Neural progenitor cell (in vitro differentiated cells): ENCODE measurements at regions not wholly inside any gene's neighbourhood (a gene's known extent, or its start where the extent isn't known, plus 50 kb on each side); places are given as distances from the start of the nearest gene placed in this dataset.
"Not testable (repeated sequence)": the region's sequence is repeated elsewhere in the genome, so short reads cannot be mapped to it uniquely, and the experiment has no call there.

Experiments used
- DNase-seq: peaks from one replicate; pipeline ENCODE4 v3.0.0-alpha.2; 2016; ENCODE audit warnings: low spot score
- H2AFZ ChIP-seq: fragments of 200-600 bp; sonication (generic); replicated peaks from 2 replicates; pipeline ENCODE4 v1.6.1; 2016; ENCODE audit warnings: antibody characterized with exemption
- H3F3A ChIP-seq: fragments of 200-600 bp; sonication (generic); 2 replicates; pipeline ENCODE4 v1.6.1; 2016; ENCODE audit warnings: antibody characterized with exemption, low read depth
- H3K27ac ChIP-seq: fragments of 200-600 bp; sonication (generic); 2 replicates; pipeline ENCODE4 v1.5.1; 2016; ENCODE audit warnings: mild to moderate bottlenecking
- H3K27me3 ChIP-seq: fragments of 200-600 bp; sonication (generic); 2 replicates; pipeline ENCODE4 v1.6.1; 2016; ENCODE audit warnings: mild to moderate bottlenecking, moderate library complexity
- H3K36me3 ChIP-seq: fragments of 200-600 bp; sonication (generic); 2 replicates; pipeline ENCODE4 v1.5.1; 2016
- H3K4me1 ChIP-seq: fragments of 200-600 bp; sonication (generic); 2 replicates; pipeline ENCODE4 v1.6.1; 2016; ENCODE audit warnings: mixed run types
- H3K4me2 ChIP-seq: fragments of 200-600 bp; sonication (generic); 2 replicates; pipeline ENCODE4 v1.6.1; 2016
- H3K4me3 ChIP-seq: fragments of 200-600 bp; sonication (generic); 2 replicates; pipeline ENCODE4 v1.5.1; 2016
- H3K79me2 ChIP-seq: fragments of 200-600 bp; sonication (generic); 2 replicates; pipeline ENCODE4 v1.6.1; 2016; ENCODE audit warnings: low read depth
- H3K9ac ChIP-seq: fragments of 200-600 bp; sonication (generic); 2 replicates; pipeline ENCODE4 v1.6.1; 2016
- H3K9me3 ChIP-seq: fragments of 200-600 bp; sonication (generic); 2 replicates; pipeline ENCODE4 v1.5.1; 2016; ENCODE audit warnings: low read depth
- H4K20me1 ChIP-seq: fragments of 200-600 bp; sonication (generic); 2 replicates; pipeline ENCODE4 v1.6.1; 2016; ENCODE audit warnings: low read depth
- H3K27ac Mint-ChIP-seq: 3 replicates; pipeline ENCODE4 v1.8.0; 2021; ENCODE audit warnings: mixed read lengths
- H3K27me3 Mint-ChIP-seq: 2 replicates; pipeline ENCODE4 v1.8.0; 2022; ENCODE audit warnings: low read depth, mild to moderate bottlenecking, inconsistent platforms, moderate library complexity, mixed read lengths; ENCODE audit not compliant: insufficient read depth
- H3K36me3 Mint-ChIP-seq: 3 replicates; pipeline ENCODE4 v1.8.0; 2021; ENCODE audit warnings: mixed read lengths
- H3K4me1 Mint-ChIP-seq: 3 replicates; pipeline ENCODE4 v1.8.0; 2021; ENCODE audit warnings: mixed read lengths
- H3K4me3 Mint-ChIP-seq: 3 replicates; pipeline ENCODE4 v1.8.0; 2021; ENCODE audit warnings: mild to moderate bottlenecking, moderate library complexity, mixed read lengths
- H3K9me3 Mint-ChIP-seq: 3 replicates; pipeline ENCODE4 v1.8.0; 2020; ENCODE audit warnings: mixed read lengths
- CTCF ChIP-seq: fragments of 200-600 bp; sonication (generic); IDR thresholded peaks from 2 replicates; pipeline ENCODE4 v1.5.1; 2017; ENCODE audit warnings: antibody characterized with exemption, mild to moderate bottlenecking
- EZH2 ChIP-seq: fragments of 200-600 bp; sonication (generic); IDR thresholded peaks from 2 replicates; pipeline ENCODE4 v1.6.1; 2017; ENCODE audit warnings: antibody characterized with exemption, mild to moderate bottlenecking, moderate library complexity
- EZH2phosphoT487 ChIP-seq: fragments of 200-600 bp; sonication (generic); IDR thresholded peaks from 2 replicates; pipeline ENCODE4 v1.6.1; 2017; ENCODE audit warnings: antibody characterized with exemption

GRCh38 chr5:84748313-84748712 lies 363.6 kb upstream of the EDIL3 start:
- H3K27me3 Mint-ChIP-seq, result peaks cover 3% of the 10 kb centered on the region
- TF ChIP-seq CTCF, result no peak
- TF ChIP-seq EZH2phosphoT487, result no peak
- no peak for TF ChIP-seq EZH2
- H3K4me3 Mint-ChIP-seq, result no peak overlapping the region
- no peaks in the 10 kb centered on the region for H3K9me3 Mint-ChIP-seq
- Histone ChIP-seq H3K9me3 (no peaks in the 10 kb centered on the region), H2AFZ (no peak overlapping the region), H3K9ac (no peak overlapping the region), H3K4me2 (no peak overlapping the region), H3K4me3 (no peak overlapping the region), H3K36me3 (no peaks in the 10 kb centered on the region), H3K4me1 (no peaks in the 10 kb centered on the region), H3K79me2 (no peaks in the 10 kb centered on the region), H3F3A (no peaks in the 10 kb centered on the region), H4K20me1 (no peaks in the 10 kb centered on the region), H3K27me3 (no peaks in the 10 kb centered on the region), H3K27ac (no peak overlapping the region)
- no peaks in the 10 kb centered on the region for H3K4me1 Mint-ChIP-seq
- no peak overlapping the region for H3K27ac Mint-ChIP-seq
- DNase-seq, result no peak
- no peaks in the 10 kb centered on the region for H3K36me3 Mint-ChIP-seq

GRCh38 chr5:84746280-84746679 lies 361.6 kb upstream of the EDIL3 start:
- not testable (repeated sequence) for H3K27me3 ChIP-seq, H3K27ac ChIP-seq, H3K79me2 ChIP-seq, H3K9me3 ChIP-seq, H3K9me3 Mint-ChIP-seq, H3F3A ChIP-seq, H3K4me3 ChIP-seq, H3K36me3 ChIP-seq, H3K4me1 Mint-ChIP-seq, H3K27me3 Mint-ChIP-seq, H3K27ac Mint-ChIP-seq, H3K9ac ChIP-seq, H3K4me2 ChIP-seq, H4K20me1 ChIP-seq, H2AFZ ChIP-seq, H3K4me3 Mint-ChIP-seq, H3K36me3 Mint-ChIP-seq, DNase-seq, H3K4me1 ChIP-seq

GRCh38 chr5:84741056-84741455 lies 356.4 kb upstream of the EDIL3 start:
- Mint-ChIP-seq H3K9me3 (no peaks in the 10 kb centered on the region), H3K36me3 (no peaks in the 10 kb centered on the region), H3K27ac (no peak overlapping the region), H3K4me3 (no peak overlapping the region), H3K27me3 (no peaks in the 10 kb centered on the region), H3K4me1 (no peaks in the 10 kb centered on the region)
- no peak for DNase-seq
- H3K9me3 ChIP-seq, result no peaks in the 10 kb centered on the region
- H3K4me2 ChIP-seq, result no peak overlapping the region
- H3K36me3 ChIP-seq, result no peaks in the 10 kb centered on the region
- no peaks in the 10 kb centered on the region for H3K27me3 ChIP-seq
- no peaks in the 10 kb centered on the region for H4K20me1 ChIP-seq
- no peak overlapping the region for H3K27ac ChIP-seq
- no peaks in the 10 kb centered on the region for H3K4me1 ChIP-seq
- no peaks in the 10 kb centered on the region for H3F3A ChIP-seq
- H3K9ac ChIP-seq, result no peak overlapping the region
- H3K4me3 ChIP-seq, result no peak overlapping the region
- H2AFZ ChIP-seq, result no peak overlapping the region
- TF ChIP-seq EZH2 (no peak), EZH2phosphoT487 (no peak), CTCF (no peak)
- H3K79me2 ChIP-seq, result no peaks in the 10 kb centered on the region

GRCh38 chr5:84729326-84729725 lies 344.6 kb upstream of the EDIL3 start:
- no peaks in the 10 kb centered on the region for H3K79me2 ChIP-seq
- Mint-ChIP-seq H3K27ac (no peak overlapping the region), H3K4me1 (peaks cover 3% of the 10 kb centered on the region), H3K27me3 (no peaks in the 10 kb centered on the region), H3K9me3 (no peaks in the 10 kb centered on the region), H3K4me3 (no peak overlapping the region), H3K36me3 (no peaks in the 10 kb centered on the region)
- H3K27ac ChIP-seq, result no peak overlapping the region
- H3K4me2 ChIP-seq, result no peak overlapping the region
- H3K9ac ChIP-seq, result no peak overlapping the region
- no peak overlapping the region for H3K4me3 ChIP-seq
- no peaks in the 10 kb centered on the region for H3K27me3 ChIP-seq
- no peaks in the 10 kb centered on the region for H3K36me3 ChIP-seq
- H3F3A ChIP-seq, result no peaks in the 10 kb centered on the region
- no peak for DNase-seq
- TF ChIP-seq CTCF, result no peak
- no peak for TF ChIP-seq EZH2
- no peak for TF ChIP-seq EZH2phosphoT487
- H4K20me1 ChIP-seq, result no peaks in the 10 kb centered on the region
- H3K4me1 ChIP-seq, result no peaks in the 10 kb centered on the region
- peak overlapping the region; percentile 5 for H2AFZ ChIP-seq
- no peaks in the 10 kb centered on the region for H3K9me3 ChIP-seq
